Panc1 (cell line): ENCODE measurements at regions not wholly inside any gene's neighbourhood (a gene's known extent, or its start where the extent isn't known, plus 50 kb on each side); places are given as distances from the start of the nearest gene placed in this dataset.
"Not testable (repeated sequence)": the region's sequence is repeated elsewhere in the genome, so short reads cannot be mapped to it uniquely, and the experiment has no call there.

Source experiments
- ATAC-seq: fragments of 200-7000 bp; cut with Tn5 transposase; 2 replicates; pipeline ENCODE4 v1.9.1; 2020; ENCODE audit warnings: mild to moderate bottlenecking, moderate library complexity
- BruUV-seq: library from RNA; stranded (reverse); fragments of 400-500 nt; replicated peaks from 2 replicates; lab custom pipeline; 2021; lab: Mats Ljungman, UMichigan
- CTCF ChIA-PET: fragments of 300-600 bp; sonication (Branson Sonifier 250); formaldehyde crosslinking; loops from one replicate; lab custom pipeline; 2022; ENCODE audit warnings: antibody characterized with exemption; lab: Charles Lee
- POLR2A ChIA-PET: fragments of 300-600 bp; sonication (Branson Sonifier 250); formaldehyde crosslinking; loops from one replicate; lab custom pipeline; 2022; ENCODE audit warnings: antibody characterized with exemption; lab: Charles Lee
- DNase-seq: peaks from one replicate; pipeline ENCODE4 v3.0.0-alpha.2; 2010; ENCODE audit warnings: low read depth, low spot score
- H3K27ac ChIP-seq: 2 replicates; pipeline ENCODE4 v1.5.1; 2011; ENCODE audit warnings: mild to moderate bottlenecking, low read length, inconsistent platforms
- H3K27me3 ChIP-seq: fragments of 200-500 bp; sonication (Bioruptor generic); 2 replicates; pipeline ENCODE4 v1.6.0; 2014; ENCODE audit warnings: low read length, inconsistent platforms; ENCODE audit not compliant: control insufficient read depth, insufficient read depth
- H3K36me3 ChIP-seq: fragments of 200-500 bp; sonication (Bioruptor generic); 2 replicates; pipeline ENCODE4 v1.5.1; 2014; ENCODE audit warnings: inconsistent platforms, mild to moderate bottlenecking, low read length, moderate library complexity; ENCODE audit not compliant: control insufficient read depth, insufficient read depth
- H3K4me1 ChIP-seq: 2 replicates; pipeline ENCODE4 v1.5.1; 2011; ENCODE audit warnings: inconsistent platforms, mild to moderate bottlenecking, low read length, moderate library complexity; ENCODE audit not compliant: control insufficient read depth, insufficient read depth
- H3K4me3 ChIP-seq, 2 experiments: 2 replicates each; pipeline ENCODE4 v1.5.1; 2011 to 2012; ENCODE audit warnings: low read depth in 2 of 2, low read length in 2 of 2, mild to moderate bottlenecking in 2 of 2, inconsistent platforms in 1 of 2, moderate library complexity in 1 of 2
- H3K9me3 ChIP-seq: fragments of 200-500 bp; sonication (Bioruptor generic); 2 replicates; pipeline ENCODE4 v1.5.1; 2014; ENCODE audit warnings: low read depth, mild to moderate bottlenecking, inconsistent platforms, low read length, moderate library complexity; ENCODE audit not compliant: control insufficient read depth, insufficient read depth
- POLR2AphosphoS5 ChIP-seq: IDR thresholded peaks from 2 replicates; pipeline ENCODE4 v1.6.1; 2012; ENCODE audit warnings: mild to moderate bottlenecking, low read depth, low read length, moderate library complexity
- SIN3A ChIP-seq: IDR thresholded peaks from 2 replicates; pipeline ENCODE4 v1.6.1; 2012; ENCODE audit warnings: low read depth, mild to moderate bottlenecking, low read length, moderate library complexity, borderline replicate concordance; ENCODE audit not compliant: insufficient read depth
- TCF7L2 ChIP-seq: IDR thresholded peaks from 2 replicates; pipeline ENCODE4 v1.6.1; 2011; ENCODE audit warnings: mild to moderate bottlenecking, low read depth, low read length, inconsistent platforms
- in situ Hi-C: cut with HindIII; loops from 2 replicates; pipeline ENCODE4 v1.10.0; 2016; ENCODE audit warnings: low sequenced_read_pairs, low pct_unique_long_range_greater_than_20kb
- intact Hi-C: fragments of 100-400 bp; cut with micrococcal nuclease; formaldehyde crosslinking; loops from one replicate; pipeline ENCODE4 v1.10.0; 2022; ENCODE audit not compliant: unreplicated experiment
- TF ChIP-seq, protein P1 (sequence below), 2 experiments: IDR thresholded peaks; 2 replicates each; pipeline ENCODE4 v1.6.1; 2011 to 2012; ENCODE audit warnings: low read depth in 2 of 2, control low read depth in 1 of 2, low read length in 1 of 2, mild to moderate bottlenecking in 1 of 2, moderate library complexity in 1 of 2; ENCODE audit not compliant: insufficient read depth in 1 of 2
- TF ChIP-seq, protein P2 (sequence below): fragments of 450-650 bp; IDR thresholded peaks from 2 replicates; pipeline ENCODE4 v1.5.1; 2017; ENCODE audit warnings: mild to moderate bottlenecking

GRCh38 chr14:105760691-105761344, 234.4 kb downstream of the TMEM121 start:
- no peak for TF ChIP-seq POLR2AphosphoS5
- no peak for TF ChIP-seq SIN3A
- TF ChIP-seq, protein P1, sequence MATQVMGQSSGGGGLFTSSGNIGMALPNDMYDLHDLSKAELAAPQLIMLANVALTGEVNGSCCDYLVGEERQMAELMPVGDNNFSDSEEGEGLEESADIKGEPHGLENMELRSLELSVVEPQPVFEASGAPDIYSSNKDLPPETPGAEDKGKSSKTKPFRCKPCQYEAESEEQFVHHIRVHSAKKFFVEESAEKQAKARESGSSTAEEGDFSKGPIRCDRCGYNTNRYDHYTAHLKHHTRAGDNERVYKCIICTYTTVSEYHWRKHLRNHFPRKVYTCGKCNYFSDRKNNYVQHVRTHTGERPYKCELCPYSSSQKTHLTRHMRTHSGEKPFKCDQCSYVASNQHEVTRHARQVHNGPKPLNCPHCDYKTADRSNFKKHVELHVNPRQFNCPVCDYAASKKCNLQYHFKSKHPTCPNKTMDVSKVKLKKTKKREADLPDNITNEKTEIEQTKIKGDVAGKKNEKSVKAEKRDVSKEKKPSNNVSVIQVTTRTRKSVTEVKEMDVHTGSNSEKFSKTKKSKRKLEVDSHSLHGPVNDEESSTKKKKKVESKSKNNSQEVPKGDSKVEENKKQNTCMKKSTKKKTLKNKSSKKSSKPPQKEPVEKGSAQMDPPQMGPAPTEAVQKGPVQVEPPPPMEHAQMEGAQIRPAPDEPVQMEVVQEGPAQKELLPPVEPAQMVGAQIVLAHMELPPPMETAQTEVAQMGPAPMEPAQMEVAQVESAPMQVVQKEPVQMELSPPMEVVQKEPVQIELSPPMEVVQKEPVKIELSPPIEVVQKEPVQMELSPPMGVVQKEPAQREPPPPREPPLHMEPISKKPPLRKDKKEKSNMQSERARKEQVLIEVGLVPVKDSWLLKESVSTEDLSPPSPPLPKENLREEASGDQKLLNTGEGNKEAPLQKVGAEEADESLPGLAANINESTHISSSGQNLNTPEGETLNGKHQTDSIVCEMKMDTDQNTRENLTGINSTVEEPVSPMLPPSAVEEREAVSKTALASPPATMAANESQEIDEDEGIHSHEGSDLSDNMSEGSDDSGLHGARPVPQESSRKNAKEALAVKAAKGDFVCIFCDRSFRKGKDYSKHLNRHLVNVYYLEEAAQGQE (IDR thresholded peaks at IDR 0.05; ENCODE audit: insufficient read depth in 1 of 2, low read depth in 2 of 2, low read length in 1 of 2): no peak
- TF ChIP-seq, protein P2, sequence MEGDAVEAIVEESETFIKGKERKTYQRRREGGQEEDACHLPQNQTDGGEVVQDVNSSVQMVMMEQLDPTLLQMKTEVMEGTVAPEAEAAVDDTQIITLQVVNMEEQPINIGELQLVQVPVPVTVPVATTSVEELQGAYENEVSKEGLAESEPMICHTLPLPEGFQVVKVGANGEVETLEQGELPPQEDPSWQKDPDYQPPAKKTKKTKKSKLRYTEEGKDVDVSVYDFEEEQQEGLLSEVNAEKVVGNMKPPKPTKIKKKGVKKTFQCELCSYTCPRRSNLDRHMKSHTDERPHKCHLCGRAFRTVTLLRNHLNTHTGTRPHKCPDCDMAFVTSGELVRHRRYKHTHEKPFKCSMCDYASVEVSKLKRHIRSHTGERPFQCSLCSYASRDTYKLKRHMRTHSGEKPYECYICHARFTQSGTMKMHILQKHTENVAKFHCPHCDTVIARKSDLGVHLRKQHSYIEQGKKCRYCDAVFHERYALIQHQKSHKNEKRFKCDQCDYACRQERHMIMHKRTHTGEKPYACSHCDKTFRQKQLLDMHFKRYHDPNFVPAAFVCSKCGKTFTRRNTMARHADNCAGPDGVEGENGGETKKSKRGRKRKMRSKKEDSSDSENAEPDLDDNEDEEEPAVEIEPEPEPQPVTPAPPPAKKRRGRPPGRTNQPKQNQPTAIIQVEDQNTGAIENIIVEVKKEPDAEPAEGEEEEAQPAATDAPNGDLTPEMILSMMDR: no peak
- no peak for TF ChIP-seq TCF7L2
- in situ Hi-C loops: no loop called here
- DNase-seq (no peak), ATAC-seq (no peak)
- ChIA-PET POLR2A (no interaction called here), CTCF (no interaction called here)
- Histone ChIP-seq H3K4me3 (no peak overlapping the region), H3K27ac (no peak overlapping the region), H3K27me3 (no peaks in the 10 kb centered on the region), H3K9me3 (no peaks in the 10 kb centered on the region), H3K4me1 (no peaks in the 10 kb centered on the region), H3K36me3 (no peaks in the 10 kb centered on the region)
- BruUV-seq: no TSS peak
- intact Hi-C loops: no loop called here

- intact Hi-C loops, CTCF ChIA-PET, ATAC-seq: not testable (repeated sequence)
Observed at GRCh38 chr14:105761345-105761740, 235.0 kb downstream of the TMEM121 start.

GRCh38 chr14:105761842-105762241, 235.5 kb downstream of the TMEM121 start:
- Histone ChIP-seq H3K4me1 (no peaks in the 10 kb centered on the region), H3K27ac (no peak overlapping the region), H3K9me3 (no peaks in the 10 kb centered on the region), H3K27me3 (no peaks in the 10 kb centered on the region), H3K4me3 (no peak overlapping the region), H3K36me3 (no peaks in the 10 kb centered on the region)
- BruUV-seq: no TSS peak
- DNase-seq (no peak), ATAC-seq (no peak)
- intact Hi-C loops (no loop called here), in situ Hi-C loops (no loop called here)
- CTCF ChIA-PET: no interaction called here
- POLR2A ChIA-PET: no interaction called here
- no peak for TF ChIP-seq POLR2AphosphoS5
- TF ChIP-seq SIN3A: no peak
- TF ChIP-seq, protein P2: no peak
- TF ChIP-seq TCF7L2: no peak
- TF ChIP-seq, protein P1 (IDR thresholded peaks at IDR 0.05; ENCODE audit: insufficient read depth in 1 of 2, low read depth in 2 of 2, low read length in 1 of 2): no peak

More at GRCh38 chr14:105761345-105761740, 235.0 kb downstream of the TMEM121 start:
- H3K4me1 ChIP-seq, POLR2A ChIA-PET, H3K27ac ChIP-seq, BruUV-seq, H3K27me3 ChIP-seq, in situ Hi-C loops, H3K36me3 ChIP-seq, DNase-seq, H3K9me3 ChIP-seq, H3K4me3 ChIP-seq: not testable (repeated sequence)
